ENCODE measurements at regions not wholly inside any gene's neighbourhood (a gene's known extent, or its start where the extent isn't known, plus 50 kb on each side); places are given as distances from the start of the nearest gene placed in this dataset.

DNA sequence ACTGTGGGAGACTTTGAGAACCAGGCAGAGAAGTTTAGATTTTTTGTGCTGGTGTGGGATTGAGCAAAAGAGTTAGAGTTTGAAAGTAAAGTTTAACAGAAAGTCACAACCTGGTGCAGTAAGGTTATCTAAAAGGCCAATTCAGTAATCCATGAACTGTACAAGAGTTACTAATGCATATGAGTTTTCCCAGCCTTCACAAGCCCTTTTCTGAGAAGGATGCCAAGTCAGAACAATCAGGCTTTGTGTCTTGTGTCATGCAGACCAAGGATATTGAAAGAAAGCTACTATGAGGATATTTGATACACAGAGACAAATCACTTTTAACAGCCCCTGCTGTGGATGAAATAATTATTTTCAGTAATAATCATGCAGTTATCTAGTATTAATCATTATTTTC is 68.8 kb upstream of the MYO3A start:
- TF ChIP-seq, protein P1, sequence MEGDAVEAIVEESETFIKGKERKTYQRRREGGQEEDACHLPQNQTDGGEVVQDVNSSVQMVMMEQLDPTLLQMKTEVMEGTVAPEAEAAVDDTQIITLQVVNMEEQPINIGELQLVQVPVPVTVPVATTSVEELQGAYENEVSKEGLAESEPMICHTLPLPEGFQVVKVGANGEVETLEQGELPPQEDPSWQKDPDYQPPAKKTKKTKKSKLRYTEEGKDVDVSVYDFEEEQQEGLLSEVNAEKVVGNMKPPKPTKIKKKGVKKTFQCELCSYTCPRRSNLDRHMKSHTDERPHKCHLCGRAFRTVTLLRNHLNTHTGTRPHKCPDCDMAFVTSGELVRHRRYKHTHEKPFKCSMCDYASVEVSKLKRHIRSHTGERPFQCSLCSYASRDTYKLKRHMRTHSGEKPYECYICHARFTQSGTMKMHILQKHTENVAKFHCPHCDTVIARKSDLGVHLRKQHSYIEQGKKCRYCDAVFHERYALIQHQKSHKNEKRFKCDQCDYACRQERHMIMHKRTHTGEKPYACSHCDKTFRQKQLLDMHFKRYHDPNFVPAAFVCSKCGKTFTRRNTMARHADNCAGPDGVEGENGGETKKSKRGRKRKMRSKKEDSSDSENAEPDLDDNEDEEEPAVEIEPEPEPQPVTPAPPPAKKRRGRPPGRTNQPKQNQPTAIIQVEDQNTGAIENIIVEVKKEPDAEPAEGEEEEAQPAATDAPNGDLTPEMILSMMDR (conservative IDR thresholded peaks at IDR 0.05 in 1 of 2, IDR thresholded peaks at IDR 0.05 in 1 of 2; ENCODE audit: low read depth in 1 of 2, low read length in 2 of 2), result no peak
- no peak for TF ChIP-seq EZH2 (IDR thresholded peaks at IDR 0.05; ENCODE audit: low read length, missing control alignments)

Measured in fibroblast of lung (primary cell).